HepG2 (cell line): ENCODE measurements at regions not wholly inside any gene's neighbourhood (a gene's known extent, or its start where the extent isn't known, plus 50 kb on each side); places are given as distances from the start of the nearest gene placed in this dataset.

ENCODE experiments used
- ATAC-seq: fragments of 200-7000 bp; cut with Tn5 transposase; 3 replicates; pipeline ENCODE4 v1.9.1; 2020; ENCODE audit warnings: mild to moderate bottlenecking, moderate library complexity
- BruUV-seq: library from RNA; stranded (reverse); fragments of 400-500 nt; replicated peaks from 2 replicates; lab custom pipeline; 2021; lab: Mats Ljungman, UMichigan
- CTCF ChIA-PET: fragments of 300-600 bp; formaldehyde crosslinking; extraction: SDS; loops from one replicate; lab custom pipeline; 2021; ENCODE audit warnings: low total read pairs, inconsistent platforms, low intra/inter-chr PET ratio; lab: Yijun Ruan, JAX
- POLR2A ChIA-PET: fragments of 350-600 bp; sonication (Branson Sonifier 250); formaldehyde crosslinking; loops from one replicate; lab custom pipeline; 2020; ENCODE audit warnings: antibody characterized with exemption, inconsistent platforms; lab: Yijun Ruan, JAX
- DNase-seq: peaks from one replicate; pipeline ENCODE4 v3.0.0-alpha.2; 2015; ENCODE audit warnings: low spot score
- FAIRE-seq: peaks from 3 replicates; lab custom pipeline; 2011; peaks lifted over from hg19 to GRCh38; lab: Jason Lieb, UNC
- H2AFZ ChIP-seq: one replicate; pipeline ENCODE4 v1.6.1; 2011; ENCODE audit warnings: low read length, inconsistent platforms
- H3K27ac ChIP-seq: fragments of 300-600 bp; 3 replicates; pipeline ENCODE4 v1.8.0; 2011; ENCODE audit warnings: mixed run types, mild to moderate bottlenecking, mixed read lengths, low read length, inconsistent platforms; ENCODE audit not compliant: insufficient read depth; ENCODE audit errors: extremely low read length
- H3K27me3 ChIP-seq, 2 experiments: fragments of 200-600 bp in 1 of 2; 2 replicates in 1 of 2; 3 replicates in 1 of 2; pipeline versions ENCODE4 v1.6.0 to v1.8.0; 2011; ENCODE audit warnings: low read length in 2 of 2, mild to moderate bottlenecking in 2 of 2, moderate library complexity in 2 of 2, inconsistent platforms in 1 of 2; ENCODE audit not compliant: insufficient read depth in 2 of 2, control insufficient read depth in 1 of 2
- H3K36me3 ChIP-seq, 2 experiments: fragments of 200-600 bp in 1 of 2; replicated peaks in 1 of 2; 2 replicates in 1 of 2; 3 replicates in 1 of 2; pipeline versions ENCODE4 v1.5.1 to v1.8.0; 2011; ENCODE audit warnings: low read length in 2 of 2, inconsistent platforms in 1 of 2; ENCODE audit not compliant: insufficient read depth in 2 of 2, control insufficient read depth in 1 of 2
- H3K4me1 ChIP-seq: 2 replicates; pipeline ENCODE4 v1.5.1; 2012; ENCODE audit warnings: low read length, inconsistent platforms; ENCODE audit not compliant: insufficient read depth
- H3K4me2 ChIP-seq: 2 replicates; pipeline ENCODE4 v1.6.0; 2011; ENCODE audit warnings: low read depth, low read length, inconsistent platforms
- H3K4me3 ChIP-seq, 3 experiments: fragments of 200-600 bp in 1 of 3; sonication (generic), shearing (Covaris generic) in 1 of 3; replicated peaks in 1 of 3; 2 replicates each; pipeline ENCODE4 v1.5.1; 2011 to 2016; ENCODE audit warnings: low read length in 3 of 3, inconsistent platforms in 2 of 3, low read depth in 2 of 3, mild to moderate bottlenecking in 2 of 3, control low read depth in 1 of 3, mixed read lengths in 1 of 3; ENCODE audit not compliant: insufficient read depth in 1 of 3
- H3K79me2 ChIP-seq: one replicate; pipeline ENCODE4 v1.6.1; 2011; ENCODE audit warnings: low read length, inconsistent platforms; ENCODE audit not compliant: insufficient read depth
- H3K9ac ChIP-seq: 2 replicates; pipeline ENCODE4 v1.6.0; 2011; ENCODE audit warnings: mild to moderate bottlenecking, low read depth, low read length, inconsistent platforms; ENCODE audit not compliant: insufficient read depth
- H3K9me3 ChIP-seq: 2 replicates; pipeline ENCODE4 v1.5.1; 2012; ENCODE audit warnings: mild to moderate bottlenecking, low read length
- H4K20me1 ChIP-seq: 2 replicates; pipeline ENCODE4 v1.6.0; 2011; ENCODE audit warnings: inconsistent platforms, mild to moderate bottlenecking, low read length, moderate library complexity; ENCODE audit not compliant: insufficient read depth
- ARID5B ChIP-seq: IDR thresholded peaks from 2 replicates; pipeline ENCODE4 v1.4.0; 2020; ENCODE audit warnings: mild to moderate bottlenecking, missing genetic modification reagents
- HOXA3 ChIP-seq: sonication (generic); formaldehyde crosslinking; IDR thresholded peaks from 2 replicates; pipeline ENCODE4 v1.5.0; 2020; ENCODE audit warnings: missing genetic modification reagents
- JUN ChIP-seq: sonication (generic); formaldehyde crosslinking; IDR thresholded peaks from 2 replicates; pipeline ENCODE4 v1.4.0; 2020; ENCODE audit warnings: mild to moderate bottlenecking, missing genetic modification reagents
- POLR2AphosphoS5 ChIP-seq: IDR thresholded peaks from 2 replicates; pipeline ENCODE4 v1.6.1; 2012; ENCODE audit warnings: low read depth, low read length
- SOX13 ChIP-seq, 3 experiments: fragments of 450-650 bp in 1 of 3; sonication (generic) in 1 of 3; formaldehyde crosslinking in 1 of 3; IDR thresholded peaks in 2 of 3; conservative IDR thresholded peaks in 1 of 3; 2 replicates each; pipeline versions ENCODE4 v1.5.0 to v1.6.1; 2016 to 2020; ENCODE audit warnings: antibody characterized with exemption in 1 of 3, mild to moderate bottlenecking in 1 of 3, missing compliant biosample characterization in 1 of 3, missing genetic modification reagents in 1 of 3, moderate library complexity in 1 of 3
- ZBTB39 ChIP-seq: sonication (generic); formaldehyde crosslinking; IDR thresholded peaks from 2 replicates; pipeline ENCODE4 v1.5.0; 2020; ENCODE audit warnings: missing genetic modification reagents
- WGBS: methylation state at CpG from one replicate; pipeline ENCODE4 v1.1.6; 2017; ENCODE audit warnings: low lambda C conversion rate; 5-methylcytosine and 5-hydroxymethylcytosine counted together
- in situ Hi-C: cut with HindIII; loops from 2 replicates; pipeline ENCODE4 v1.10.0; 2017; ENCODE audit warnings: low pct_unique_long_range_greater_than_20kb; ENCODE audit not compliant: extremely low pct_ligation_motif_present
- intact Hi-C: fragments of 100-400 bp; cut with micrococcal nuclease; formaldehyde crosslinking; loops from one replicate; pipeline ENCODE4 v1.10.0; 2022; ENCODE audit not compliant: unreplicated experiment

GRCh38 chr2:52686935-52687334 is 1080.7 kb upstream of the CHAC2 start:
- DNase-seq = peak; percentile 2
- 3% methylated on average over 2 of the region's 2 CpGs for WGBS
- no peak for FAIRE-seq
- intact Hi-C loops = no loop called here
- Histone ChIP-seq H3K9ac (no peak overlapping the region), H4K20me1 (no peaks in the 10 kb centered on the region), H2AFZ (no peak overlapping the region), H3K27ac (no peak overlapping the region), H3K36me3 (no peaks in the 10 kb centered on the region), H3K4me1 (no peaks in the 10 kb centered on the region), H3K27me3 (no peaks in the 10 kb centered on the region), H3K4me2 (no peak overlapping the region), H3K79me2 (no peaks in the 10 kb centered on the region), H3K4me3 (no peak overlapping the region), H3K9me3 (peaks cover 87% of the 10 kb centered on the region)
- ChIA-PET CTCF (no interaction called here), POLR2A (no interaction called here)
- no peak for TF ChIP-seq HOXA3 (CRISPR knock-in tag)
- TF ChIP-seq POLR2AphosphoS5 = no peak
- TF ChIP-seq ARID5B (CRISPR knock-in tag) = no peak
- no peak for TF ChIP-seq JUN (CRISPR knock-in tag)
- TF ChIP-seq SOX13 (IDR thresholded peaks at IDR 0.05) = no peak
- no peak for TF ChIP-seq SOX13 (CRISPR knock-in tag; conservative IDR thresholded peaks at IDR 0.05 in 1 of 2, IDR thresholded peaks at IDR 0.05 in 1 of 2)
- no peak for TF ChIP-seq ZBTB39 (CRISPR knock-in tag)
- BruUV-seq = no TSS peak
- in situ Hi-C loops = no loop called here
- ATAC-seq = no peak
